ENCODE measurements at regions not wholly inside any gene's neighbourhood (a gene's known extent, or its start where the extent isn't known, plus 50 kb on each side); places are given as distances from the start of the nearest gene placed in this dataset.

DNA sequence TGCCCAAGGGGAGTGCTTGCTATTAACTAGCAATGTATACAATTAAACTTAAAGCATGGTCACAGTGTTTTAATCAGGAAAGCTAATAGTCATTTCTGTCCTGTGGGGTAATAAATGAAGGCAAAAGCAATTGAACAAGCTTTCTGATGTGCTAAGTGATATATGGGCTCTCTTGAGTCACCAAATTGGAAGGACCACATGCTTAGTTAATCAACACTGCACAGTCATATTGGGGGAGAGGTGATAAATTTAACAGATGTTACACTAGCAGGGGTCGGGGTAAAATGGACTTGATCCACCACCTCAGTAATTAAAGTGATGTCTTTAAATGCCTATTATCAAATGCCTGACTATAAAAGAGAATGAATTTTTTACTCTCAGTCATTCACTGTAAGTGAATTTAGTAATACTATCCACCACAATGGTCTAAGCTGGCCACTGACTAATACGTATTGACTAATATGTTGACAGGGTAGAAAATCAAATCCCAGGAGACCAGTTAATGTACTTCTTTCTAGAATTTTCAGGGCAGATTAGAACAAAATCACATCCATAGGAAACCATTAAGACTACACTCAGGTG, 736.3 kb downstream of the RPS29 start:
- DNase-seq (no peak), ATAC-seq (ENCODE audit: poor library complexity) (no peak)
- intact Hi-C loops (cut with DNase I) = no loop called here

DNA sequence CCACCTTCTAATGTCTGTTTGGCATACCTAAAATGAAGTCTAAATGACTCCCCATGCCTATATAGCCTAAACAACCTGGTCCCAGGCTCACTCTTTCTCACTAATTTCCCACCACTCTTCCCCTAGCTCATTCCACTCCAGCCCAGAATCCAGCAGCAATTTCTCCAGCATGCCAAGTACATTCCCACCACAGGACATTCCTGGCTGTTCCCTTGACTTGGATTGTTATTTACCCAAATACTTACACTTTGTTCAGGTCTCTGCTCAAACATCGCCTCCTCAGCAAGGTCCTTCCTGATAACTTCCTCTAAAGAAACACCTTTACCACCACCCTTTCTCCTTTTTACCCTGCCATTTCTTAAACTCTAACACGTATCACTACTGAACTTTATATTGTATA, 743.4 kb downstream of the RPS29 start:
- DNase-seq (no peak), ATAC-seq (ENCODE audit: poor library complexity) (no peak)
- intact Hi-C loops (cut with DNase I) = no loop called here

DNA sequence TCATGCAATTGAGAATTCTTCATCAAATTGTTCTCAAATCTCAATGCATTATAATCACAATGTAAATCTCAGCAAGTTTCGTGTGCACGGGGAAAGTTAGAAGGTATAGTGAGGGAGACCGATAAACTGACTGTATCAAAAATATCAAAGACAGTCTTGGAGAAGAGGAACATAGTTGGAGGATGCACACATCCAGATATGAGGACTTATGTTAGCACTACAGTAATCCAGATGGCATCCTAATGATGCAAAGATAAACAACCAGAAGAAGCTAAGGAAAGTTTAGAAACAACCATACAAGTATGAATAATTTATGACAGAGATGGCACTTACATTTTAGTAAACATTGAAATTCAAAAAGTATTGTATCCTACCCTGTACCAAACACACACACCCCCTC, 760.1 kb downstream of the RPS29 start:
- DNase-seq = no peak
- intact Hi-C loops (cut with DNase I) = no loop called here
- no peak for ATAC-seq (ENCODE audit: poor library complexity)

- no peak for ATAC-seq (ENCODE audit: poor library complexity)
- intact Hi-C loops (cut with DNase I) = no loop called here
- no peak for DNase-seq
These were observed 771.6 kb downstream of the RPS29 start for GRCh38 chr14:48814562-48814961.

DNA sequence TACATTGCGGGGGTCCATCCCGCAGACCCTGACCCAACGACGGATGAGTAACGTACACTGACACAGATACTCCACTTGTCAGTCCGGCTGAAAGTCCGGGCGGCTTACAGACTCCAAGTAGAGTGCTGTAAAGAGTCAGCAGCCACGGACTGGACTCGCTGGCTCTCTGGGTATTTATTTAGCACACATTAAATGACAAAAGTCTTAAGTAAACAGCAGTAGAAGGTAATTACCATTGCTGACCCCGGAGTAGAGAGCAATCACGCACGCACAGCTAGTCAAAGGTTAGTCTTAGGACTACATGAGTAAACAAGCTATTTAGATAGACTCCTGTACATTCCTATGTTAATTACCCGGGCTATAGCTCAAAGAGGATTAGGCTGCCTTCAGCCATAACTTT, 780.9 kb downstream of the RPS29 start:
- intact Hi-C loops (cut with DNase I) = no loop called here
- peak; percentile 17 for DNase-seq
- no peak for ATAC-seq (ENCODE audit: poor library complexity)

- DNase-seq (peak; percentile 8), ATAC-seq (ENCODE audit: poor library complexity) (no peak)
- intact Hi-C loops (cut with DNase I) = no loop called here
These were observed 793.7 kb downstream of the RPS29 start for GRCh38 chr14:48792376-48793024.

DNA sequence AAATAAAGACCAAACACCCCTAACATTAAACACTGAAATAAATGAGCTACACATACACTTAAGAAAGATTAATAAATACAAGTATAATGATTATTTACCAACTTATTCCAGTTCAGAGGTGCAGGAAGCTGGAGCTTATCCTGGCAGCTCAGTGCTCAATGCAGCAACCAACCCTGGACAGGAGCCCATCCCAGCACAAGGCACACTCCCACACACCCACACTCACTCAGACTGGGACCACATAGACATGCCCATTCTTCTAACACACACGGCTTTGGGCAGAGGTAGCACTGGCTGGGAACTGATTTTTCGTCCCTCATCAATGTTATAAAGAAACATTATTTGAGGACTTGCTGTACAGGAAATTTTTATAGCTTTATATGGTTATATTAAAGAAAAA, 797.4 kb downstream of the RPS29 start:
- DNase-seq = no peak
- ATAC-seq (ENCODE audit: poor library complexity) = no peak
- intact Hi-C loops (cut with DNase I) = no loop called here

DNA sequence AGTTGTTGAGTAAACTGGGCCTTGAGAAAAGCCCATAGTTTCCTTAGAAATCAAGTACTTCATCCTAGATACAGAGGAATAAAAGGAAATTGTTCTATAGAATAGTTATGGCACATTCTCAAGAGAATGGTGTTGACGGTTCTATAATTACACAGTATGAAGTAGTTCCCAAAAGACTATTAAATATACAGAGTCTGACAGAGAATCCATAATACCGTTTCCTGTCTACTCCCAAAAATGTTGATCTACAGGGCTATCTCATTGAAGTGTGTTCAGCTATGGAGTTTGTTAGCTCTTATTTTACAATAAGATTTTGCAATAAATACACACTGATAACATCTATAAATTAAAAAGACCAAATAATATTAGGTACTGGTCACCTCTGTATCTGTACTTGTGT, 799.7 kb downstream of the RPS29 start:
- DNase-seq (no peak), ATAC-seq (ENCODE audit: poor library complexity) (no peak)
- intact Hi-C loops (cut with DNase I) = no loop called here

GRCh38 chr14:48771717-48772116, 814.5 kb downstream of the RPS29 start:
- DNase-seq = no peak
- ATAC-seq (ENCODE audit: poor library complexity) = peak; percentile 97
- intact Hi-C loops (cut with DNase I) = no loop called here

- DNase-seq (no peak), ATAC-seq (ENCODE audit: poor library complexity) (peak; percentile 46)
These were observed 834.9 kb downstream of the RPS29 start for GRCh38 chr14:48751293-48751692.

DNA sequence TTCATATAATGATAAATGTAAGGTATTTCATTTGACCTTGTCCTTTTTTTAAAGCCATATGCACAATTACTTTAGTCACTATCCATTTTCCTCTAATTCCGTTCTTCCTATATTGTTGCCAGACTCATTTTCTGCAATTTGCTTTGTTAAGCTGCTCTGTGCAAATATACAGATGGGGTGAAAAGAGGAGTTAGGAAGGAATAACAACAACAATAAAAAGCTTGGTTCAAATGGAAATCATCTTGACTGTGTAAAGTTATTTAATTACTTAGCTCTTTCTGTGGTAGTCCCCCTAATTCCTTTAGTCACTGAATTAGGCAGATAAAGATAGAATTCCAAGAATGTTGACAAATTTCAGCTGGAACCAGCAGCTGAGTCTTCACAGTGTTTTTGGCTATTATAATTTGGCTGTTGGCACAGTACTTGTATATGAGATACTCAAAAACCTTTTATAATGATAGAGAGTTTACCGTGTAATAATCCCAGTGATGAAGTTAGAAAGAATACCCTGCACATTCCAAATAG, 838.0 kb downstream of the RPS29 start:
- intact Hi-C loops (cut with DNase I) = no loop called here
- ATAC-seq (ENCODE audit: poor library complexity) = peak; percentile 40
- no peak for DNase-seq

More at GRCh38 chr14:48751293-48751692, 834.9 kb downstream of the RPS29 start:
- intact Hi-C loops (cut with DNase I) = no loop called here

GRCh38 chr14:48747561-48748089, 838.6 kb downstream of the RPS29 start:
- peak; percentile 90 for ATAC-seq (ENCODE audit: poor library complexity)
- no peak for DNase-seq
- intact Hi-C loops (cut with DNase I) = no loop called here

- DNase-seq (no peak), ATAC-seq (ENCODE audit: poor library complexity) (no peak)
- intact Hi-C loops (cut with DNase I) = no loop called here
These were observed 842.0 kb downstream of the RPS29 start for GRCh38 chr14:48744202-48744601.

DNA sequence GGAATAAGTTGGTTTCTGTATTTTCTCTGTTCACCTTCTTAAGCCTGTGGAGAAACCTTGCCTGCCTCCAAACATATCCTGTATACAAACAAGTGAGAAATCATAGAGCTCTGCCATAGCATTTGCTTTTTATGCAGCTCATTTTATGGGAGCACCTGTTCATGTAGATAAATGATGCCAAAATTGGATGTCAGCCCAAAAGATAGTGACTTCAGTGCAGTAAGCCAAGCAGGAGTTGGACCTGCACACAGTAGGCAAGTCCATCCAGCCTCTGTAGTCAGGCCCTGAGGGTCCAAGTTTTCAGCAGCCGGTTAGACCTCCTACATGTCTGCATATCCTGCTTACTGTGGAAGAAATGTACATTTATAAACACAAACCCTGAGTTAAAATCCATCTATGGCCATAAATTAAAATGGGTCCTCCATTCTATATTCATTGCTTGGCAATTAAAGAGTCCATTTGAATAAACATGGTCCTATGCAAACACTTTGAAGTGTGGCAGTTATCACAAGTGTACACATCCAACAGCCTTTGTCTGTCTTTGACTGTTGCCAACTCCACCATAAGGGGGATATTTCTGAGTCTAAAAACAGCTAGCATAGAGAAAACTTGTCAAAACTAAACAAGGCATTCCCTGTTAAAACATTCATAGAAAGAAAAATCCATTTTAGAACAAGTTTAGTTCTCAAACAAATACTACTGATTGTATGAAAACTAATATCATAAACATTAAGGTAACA, 847.8 kb downstream of the RPS29 start:
- DNase-seq = no peak
- no peak for ATAC-seq (ENCODE audit: poor library complexity)
- intact Hi-C loops (cut with DNase I) = no loop called here

GRCh38 chr14:48735607-48736006, 850.6 kb downstream of the RPS29 start:
- intact Hi-C loops (cut with DNase I) = no loop called here
- peak; percentile 49 for ATAC-seq (ENCODE audit: poor library complexity)

DNA sequence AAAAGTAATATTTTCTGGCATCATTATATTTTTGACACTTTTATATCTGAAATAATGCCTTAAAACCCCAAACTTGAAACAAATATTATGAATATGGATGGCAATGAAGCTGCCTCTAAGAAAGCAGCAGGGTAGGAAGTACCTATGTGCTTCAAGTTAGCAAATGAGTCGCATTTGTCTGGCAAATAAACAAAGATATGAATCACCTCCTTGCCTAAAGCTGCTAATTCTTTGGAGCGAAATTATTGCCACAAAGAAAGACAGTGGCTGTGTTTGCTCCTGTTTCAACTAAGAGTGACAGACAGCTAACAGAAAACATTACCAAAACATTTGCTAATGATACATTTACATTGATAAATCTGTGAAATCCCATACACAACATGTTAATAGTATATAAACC, 854.9 kb downstream of the RPS29 start:
- ATAC-seq (ENCODE audit: poor library complexity) (no peak), DNase-seq (no peak)
- intact Hi-C loops (cut with DNase I) = no loop called here

More at GRCh38 chr14:48735607-48736006, 850.6 kb downstream of the RPS29 start:
- no peak for DNase-seq

DNA sequence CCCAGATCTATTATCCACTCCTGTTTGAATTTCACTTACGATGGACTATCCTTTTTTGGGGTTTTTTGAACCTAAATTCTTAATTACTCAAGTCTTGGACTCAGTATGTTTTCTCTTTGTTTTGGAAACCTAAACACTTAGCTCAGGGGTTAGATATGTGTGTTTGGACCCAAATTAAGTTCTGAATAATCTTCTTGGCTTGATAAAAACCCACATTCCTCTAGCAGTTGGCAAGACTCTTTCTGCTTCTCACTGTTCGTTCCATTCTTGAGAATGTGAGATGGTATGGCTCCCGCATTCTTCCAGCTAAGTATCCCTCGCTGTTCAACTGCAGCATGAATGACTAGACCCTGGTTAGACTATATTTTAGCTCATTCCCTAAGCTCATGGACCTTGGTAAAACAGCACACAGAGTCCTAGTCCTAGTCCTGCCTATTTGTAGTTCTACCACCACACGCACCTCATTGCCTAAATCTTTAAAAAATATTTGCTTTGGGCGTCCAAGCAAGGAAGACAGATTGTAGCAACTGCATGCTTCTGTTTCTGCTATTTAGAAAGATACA, 860.0 kb downstream of the RPS29 start:
- intact Hi-C loops (cut with DNase I) = no loop called here
- no peak for DNase-seq
- no peak for ATAC-seq (ENCODE audit: poor library complexity)

- intact Hi-C loops (cut with DNase I) = no loop called here
- no peak for DNase-seq
- no peak for ATAC-seq (ENCODE audit: poor library complexity)
These were observed 861.0 kb downstream of the RPS29 start for GRCh38 chr14:48725051-48725734.
